ENCODE measurements at regions not wholly inside any gene's neighbourhood (a gene's known extent, or its start where the extent isn't known, plus 50 kb on each side); places are given as distances from the start of the nearest gene placed in this dataset.

DNA sequence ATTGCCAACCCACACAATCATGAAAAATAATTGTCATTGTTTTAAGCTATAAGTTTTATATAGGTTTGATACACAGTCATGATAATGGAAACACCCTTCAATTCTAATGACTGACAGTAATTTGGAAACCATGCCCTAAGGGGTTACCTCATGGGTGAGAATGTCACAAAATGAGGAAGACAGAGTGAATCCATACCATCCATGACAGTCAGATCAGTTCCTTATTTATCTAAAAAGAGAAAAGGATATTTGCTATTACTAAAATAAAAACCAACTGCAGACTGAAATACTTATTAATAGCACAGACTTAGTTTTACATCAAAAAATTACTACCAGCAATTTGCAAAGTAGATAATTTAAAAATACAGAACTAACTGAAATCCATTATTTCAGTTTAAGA is 437.8 kb downstream of the UTRN start:
- no peak for DNase-seq (ENCODE audit: low read depth in 2 of 2)

DNA sequence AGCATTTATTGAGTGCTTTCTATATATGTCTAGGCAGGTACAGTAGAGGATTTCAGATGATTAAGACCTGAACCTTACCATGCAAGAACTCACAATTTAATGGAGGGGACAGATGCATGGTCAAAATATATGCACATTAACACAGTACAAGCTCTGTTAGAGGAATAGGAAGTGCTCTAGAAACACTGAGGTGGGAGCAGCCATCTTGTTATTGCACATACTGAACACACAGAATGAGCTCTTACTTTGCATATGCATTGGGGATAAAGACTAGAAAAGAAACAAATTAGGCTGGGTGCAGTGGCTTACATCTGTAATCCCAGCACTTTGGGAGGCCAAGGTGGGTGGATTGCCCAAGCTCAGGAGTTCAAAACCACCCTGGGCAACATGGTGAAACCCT is 438.3 kb downstream of the UTRN start:
- no peak for DNase-seq (ENCODE audit: low read depth in 2 of 2)

DNA sequence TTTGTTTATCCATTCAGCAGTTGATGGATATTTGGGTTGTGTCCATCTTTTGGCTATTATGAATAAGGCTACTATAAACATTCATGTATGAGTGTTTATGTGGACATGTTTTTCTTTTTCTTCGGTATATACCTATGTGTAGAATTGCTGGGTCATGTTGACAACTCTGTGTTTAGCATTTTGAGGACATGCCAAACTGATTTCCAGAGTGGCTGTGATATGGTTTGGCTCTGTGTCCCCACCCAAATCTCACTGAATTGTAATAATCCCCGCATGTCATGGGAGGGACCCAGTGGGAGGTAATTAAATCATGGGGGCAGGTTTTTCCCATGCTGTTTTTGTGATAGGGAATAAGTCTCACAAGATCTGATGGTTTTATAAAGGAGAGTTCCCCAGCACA is 439.7 kb downstream of the UTRN start:
- DNase-seq (ENCODE audit: low read depth in 2 of 2) = no peak

- DNase-seq (ENCODE audit: low read depth in 2 of 2) = no peak
Observed at GRCh38 chr6:144725736-144726522, 440.8 kb downstream of the UTRN start.

DNA sequence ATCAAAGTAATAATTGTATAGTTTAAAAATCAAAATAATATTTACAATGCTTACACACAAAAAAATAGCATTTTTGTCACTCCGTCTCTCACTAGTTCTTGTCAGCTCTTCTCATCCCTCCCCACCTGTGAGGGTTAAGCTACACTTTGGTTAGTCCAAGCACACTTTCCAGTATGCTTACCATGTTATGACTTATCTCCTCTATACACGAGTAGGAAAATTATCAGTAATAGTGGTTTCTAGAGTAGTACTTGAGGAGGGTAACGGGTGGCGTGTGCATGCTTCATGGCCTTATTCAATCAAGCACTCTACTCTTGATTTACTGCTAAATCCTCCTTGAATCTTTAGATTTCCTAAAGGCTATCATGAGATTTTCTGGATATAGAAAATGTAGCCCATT is 443.7 kb downstream of the UTRN start:
- no peak for DNase-seq (ENCODE audit: low read depth in 2 of 2)

GRCh38 chr6:144729502-144729901 is 444.4 kb downstream of the UTRN start:
- no peak for DNase-seq (ENCODE audit: low read depth in 2 of 2)

DNA sequence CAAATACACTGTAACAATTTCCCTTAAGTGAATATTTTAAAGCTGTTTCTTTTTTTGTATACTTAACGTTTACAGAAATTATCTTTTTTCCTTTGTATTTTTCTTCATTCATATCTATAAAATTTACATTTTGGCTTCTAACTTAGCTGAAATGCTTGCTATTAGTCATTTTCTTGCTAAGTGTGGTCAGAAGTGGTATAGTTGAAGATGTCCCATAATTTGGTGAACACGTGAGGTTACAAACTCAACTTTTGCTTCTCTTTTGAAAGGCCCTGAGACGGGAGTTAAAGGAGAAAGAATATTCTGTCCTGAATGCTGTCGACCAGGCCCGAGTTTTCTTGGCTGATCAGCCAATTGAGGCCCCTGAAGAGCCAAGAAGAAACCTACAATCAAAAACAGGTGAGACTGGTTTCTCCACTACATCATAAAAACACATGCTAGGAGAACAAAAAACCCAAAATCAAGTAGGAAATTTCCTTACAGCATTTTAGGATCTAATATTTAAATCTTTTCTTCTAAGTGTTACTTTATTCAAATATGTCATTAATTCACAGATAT is 445.0 kb downstream of the UTRN start:
- DNase-seq (ENCODE audit: low read depth in 2 of 2) = no peak

DNA sequence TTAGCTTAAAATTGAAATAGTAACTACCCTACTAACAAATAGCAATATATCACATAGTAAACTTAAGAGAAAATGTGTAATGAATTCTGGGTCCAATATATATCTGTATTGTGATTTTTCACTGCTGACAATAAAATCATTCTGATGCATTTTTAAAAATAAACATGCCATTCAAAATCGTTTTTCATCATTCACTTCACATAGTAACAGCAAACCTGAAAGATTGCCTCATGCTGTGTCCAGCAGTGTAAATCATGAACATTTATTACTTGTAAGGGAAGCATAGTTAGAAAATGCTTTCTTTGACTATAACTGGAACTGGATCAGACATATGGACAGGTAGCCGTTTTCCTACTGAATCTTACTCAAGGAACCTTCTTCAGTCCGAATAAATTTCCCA is 446.1 kb downstream of the UTRN start:
- no peak for DNase-seq (ENCODE audit: low read depth in 2 of 2)

DNA sequence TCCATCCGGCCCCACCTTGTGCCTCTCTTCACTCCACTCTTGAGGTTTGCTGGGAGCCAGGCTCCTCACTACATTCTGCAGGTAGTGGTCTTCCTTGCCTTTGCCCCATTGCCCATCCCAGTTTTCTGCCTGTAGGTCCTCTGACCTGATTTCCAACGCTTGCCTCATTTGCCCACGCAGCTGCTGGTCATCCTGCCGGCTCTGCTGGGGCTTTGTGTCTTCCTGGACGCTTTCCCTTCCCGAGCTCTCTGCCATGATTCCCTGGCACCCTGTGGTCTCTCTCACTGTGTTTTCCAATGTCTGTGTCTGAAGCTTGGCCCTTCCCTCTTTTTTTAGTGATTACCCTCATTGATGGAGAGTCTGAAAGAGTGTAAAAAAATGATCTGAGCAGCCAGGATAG is 451.6 kb downstream of the UTRN start:
- no peak for DNase-seq (ENCODE audit: low read depth in 2 of 2)

GRCh38 chr6:144737998-144738397 is 452.9 kb downstream of the UTRN start:
- no peak for DNase-seq (ENCODE audit: low read depth in 2 of 2)

DNA sequence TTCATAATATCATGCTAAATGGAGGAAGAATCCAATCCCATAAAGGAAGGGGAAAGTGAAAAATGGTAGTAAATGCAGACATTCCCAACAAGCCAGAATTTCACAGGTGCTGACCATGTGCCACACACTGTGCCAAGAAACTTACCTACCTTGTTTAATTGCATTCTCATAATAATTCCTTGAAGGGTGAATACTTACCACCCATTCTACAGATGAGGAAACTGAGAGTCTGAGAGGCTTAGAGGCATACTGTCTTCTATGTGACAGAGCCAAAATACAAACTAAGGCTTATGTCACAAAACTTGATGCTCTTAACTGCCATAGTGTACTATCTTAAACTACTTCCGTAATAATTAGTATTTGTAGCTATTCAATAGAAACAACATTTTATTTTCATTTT is 454.7 kb downstream of the UTRN start:
- no peak for DNase-seq (ENCODE audit: low read depth in 2 of 2)

DNA sequence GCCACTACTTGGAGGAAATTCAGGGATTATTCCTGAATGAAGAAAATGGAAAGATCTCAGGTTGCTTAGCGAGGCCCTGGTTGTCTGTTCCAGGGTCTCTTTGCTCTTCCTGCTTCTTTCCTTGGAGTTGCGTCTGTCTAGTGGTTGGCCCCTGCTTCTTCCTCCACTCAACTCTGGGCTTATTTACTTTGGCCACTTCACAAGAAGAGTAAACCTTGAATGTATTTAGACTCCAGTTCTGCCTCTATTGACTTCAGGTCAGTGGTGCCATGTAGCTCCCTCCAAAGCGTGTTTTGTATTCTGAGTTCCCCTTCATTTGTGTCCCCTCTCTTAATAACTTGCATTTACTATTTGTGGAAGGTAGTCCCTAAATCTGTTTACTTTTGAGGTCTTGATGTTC is 456.5 kb downstream of the UTRN start:
- DNase-seq (ENCODE audit: low read depth in 2 of 2) = no peak

GRCh38 chr6:144742779-144743178 is 457.6 kb downstream of the UTRN start:
- DNase-seq (ENCODE audit: low read depth in 2 of 2) = no peak

GRCh38 chr6:144744720-144745119 is 459.6 kb downstream of the UTRN start:
- DNase-seq (ENCODE audit: low read depth in 2 of 2) = no peak

- DNase-seq (ENCODE audit: low read depth in 2 of 2) = no peak
Observed at GRCh38 chr6:144745439-144745838, 460.3 kb downstream of the UTRN start.

GRCh38 chr6:144746902-144747469 is 461.9 kb downstream of the UTRN start:
- DNase-seq (ENCODE audit: low read depth in 2 of 2) = no peak

DNA sequence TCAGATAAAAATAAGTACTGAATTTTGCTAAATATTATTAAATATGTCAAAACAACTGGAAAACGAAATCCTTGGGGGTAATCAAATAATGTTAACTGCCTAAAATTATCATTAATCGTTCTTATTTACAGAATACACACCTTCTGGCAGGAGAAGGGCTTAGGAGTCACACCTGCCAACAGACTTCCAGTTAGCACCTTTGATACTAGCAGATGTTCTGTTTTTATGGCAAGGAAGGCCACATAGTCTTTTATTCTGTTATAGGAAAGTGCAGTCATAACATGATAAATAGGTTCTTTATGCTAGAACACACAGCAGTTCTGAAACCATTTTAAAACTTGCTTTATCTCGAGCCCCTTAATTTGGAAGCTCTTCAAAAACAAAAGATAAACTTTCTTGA is 464.1 kb downstream of the UTRN start:
- no peak for DNase-seq (ENCODE audit: low read depth in 2 of 2)

DNA sequence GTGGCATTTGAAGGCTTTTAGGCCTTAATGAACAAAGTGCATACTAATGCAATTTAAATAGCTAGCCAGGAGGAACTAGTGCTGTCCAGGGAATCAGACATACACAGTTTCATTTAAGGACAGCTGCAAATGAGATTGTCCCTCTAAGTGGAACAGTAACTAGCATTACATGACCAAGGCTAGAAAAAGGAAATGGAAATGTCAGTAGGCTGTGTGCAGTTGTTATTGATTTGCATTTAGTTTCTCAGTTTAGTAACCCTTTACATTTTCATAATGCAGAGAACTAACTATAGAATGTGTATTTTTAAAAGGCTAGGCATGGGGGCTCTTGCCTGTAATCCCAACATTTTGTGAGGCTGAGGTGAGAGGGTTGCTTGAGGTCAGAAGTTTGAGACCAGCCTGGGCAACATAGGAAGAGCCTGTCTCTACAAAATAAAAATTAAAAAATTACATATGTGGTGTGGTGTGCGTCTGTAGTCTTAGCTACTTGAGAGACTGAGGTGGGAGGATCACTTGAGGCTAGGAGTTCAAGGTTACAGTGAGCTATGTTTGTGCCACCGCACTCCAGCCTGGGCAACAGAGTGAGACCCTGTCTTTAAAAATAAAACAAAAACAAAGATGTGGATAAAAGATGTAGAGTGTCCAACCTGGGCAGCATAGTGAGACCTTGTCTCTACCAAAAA is 468.0 kb downstream of the UTRN start:
- DNase-seq (ENCODE audit: low read depth in 2 of 2) = no peak

DNA sequence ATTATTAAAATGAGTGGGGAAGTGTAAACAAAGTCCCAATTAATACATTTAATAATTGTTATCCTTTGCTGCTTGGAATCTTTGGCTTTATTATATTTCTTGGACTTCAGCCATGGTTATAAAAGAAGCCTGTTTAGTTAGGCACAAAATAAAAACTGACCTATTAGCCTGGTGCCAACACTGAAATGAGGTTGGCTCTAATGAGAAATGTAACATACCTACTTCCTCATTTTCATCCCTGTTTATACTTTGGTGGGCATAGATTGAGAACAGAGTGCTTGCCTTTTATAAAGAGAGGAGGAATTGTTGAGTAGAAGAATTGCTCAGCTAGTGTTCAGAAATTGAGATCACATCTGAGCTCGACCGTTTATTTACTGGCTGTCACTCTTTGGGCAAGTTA is 471.3 kb downstream of the UTRN start:
- DNase-seq (ENCODE audit: low read depth in 2 of 2) = peak in 1 of 2 donors; percentile 21

- DNase-seq (ENCODE audit: low read depth in 2 of 2) = no peak
Observed at GRCh38 chr6:144757299-144757698, 472.2 kb downstream of the UTRN start.

GRCh38 chr6:144757730-144758129 is 472.6 kb downstream of the UTRN start:
- DNase-seq (ENCODE audit: low read depth in 2 of 2) = no peak

- peak in 1 of 2 donors; percentile 54 for DNase-seq (ENCODE audit: low read depth in 2 of 2)
Observed at GRCh38 chr6:144758602-144759001, 473.5 kb downstream of the UTRN start.

DNA sequence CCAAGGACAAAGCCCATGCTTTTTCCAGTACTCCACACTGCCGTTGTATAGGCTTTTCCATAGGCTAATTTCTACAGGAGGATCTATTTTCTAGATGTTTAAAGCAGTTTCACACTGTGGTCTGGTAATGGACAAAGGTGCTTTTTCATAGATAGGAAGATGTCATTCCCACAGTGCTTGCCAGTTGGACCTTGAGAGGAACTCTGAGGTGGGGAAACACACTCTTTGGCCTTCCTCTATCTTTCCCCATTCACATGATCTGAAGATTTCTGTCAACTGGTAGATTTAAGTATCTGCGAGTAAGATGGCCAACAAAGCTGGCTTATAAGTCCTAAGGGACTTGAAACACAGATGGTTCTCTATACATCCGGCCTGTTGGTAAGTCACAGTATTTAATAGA is 477.3 kb downstream of the UTRN start:
- no peak for DNase-seq (ENCODE audit: low read depth in 2 of 2)
